NOMO-1 (cell line): ENCODE measurements at regions not wholly inside any gene's neighbourhood (a gene's known extent, or its start where the extent isn't known, plus 50 kb on each side); places are given as distances from the start of the nearest gene placed in this dataset.

ENCODE experiments used
- DNase-seq, 2 experiments: peaks; one replicate each; lab custom pipeline; 2025; ENCODE audit not compliant: unreplicated experiment in 2 of 2; lab: John Stamatoyannopoulos, UW

DNA sequence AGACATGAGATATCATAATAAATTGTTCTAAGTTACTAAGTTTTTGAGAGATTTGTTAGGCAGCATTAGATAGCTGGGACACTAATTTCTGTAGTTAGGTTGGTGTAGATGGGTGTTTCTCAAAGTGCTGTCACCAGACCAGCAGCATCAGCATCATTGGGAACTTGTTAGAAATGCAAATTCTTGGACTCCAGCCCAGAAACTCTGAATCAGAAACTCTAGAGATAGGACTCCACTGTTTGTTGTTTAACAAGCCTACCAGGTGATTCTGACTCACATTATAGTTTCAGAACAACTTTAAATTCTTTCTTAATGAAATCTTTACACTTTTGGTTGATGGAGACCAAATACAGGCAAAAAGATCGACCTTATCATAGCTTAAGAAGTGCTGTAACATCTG lies 173.7 kb downstream of the PABPC4L start:
- DNase-seq: no peak

- DNase-seq: no peak
These were observed 177.3 kb downstream of the PABPC4L start for GRCh38 chr4:134024251-134024650.

- DNase-seq: no peak
These were observed 181.9 kb downstream of the PABPC4L start for GRCh38 chr4:134019657-134020056.

DNA sequence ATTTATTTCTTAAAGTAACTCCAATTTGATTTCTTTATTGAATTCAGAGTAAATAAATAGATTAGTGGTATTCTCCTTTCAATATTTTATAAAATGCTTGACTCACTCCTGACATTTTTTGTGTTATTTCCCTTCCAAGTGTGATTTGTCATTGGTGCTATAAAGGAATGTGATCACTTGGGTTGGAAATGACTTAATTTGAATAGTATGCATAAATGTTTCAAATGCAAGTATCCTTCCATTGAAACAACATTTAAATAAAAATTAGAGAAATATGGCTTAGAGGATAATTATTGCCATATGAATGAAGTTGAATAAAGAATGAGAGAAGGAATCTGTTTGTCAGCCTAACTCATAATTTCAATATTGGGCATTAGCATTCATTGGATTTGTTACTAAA lies 182.7 kb downstream of the PABPC4L start:
- no peak for DNase-seq

- no peak for DNase-seq
These were observed 200.5 kb downstream of the PABPC4L start for GRCh38 chr4:134001057-134001456.

GRCh38 chr4:133997436-133997835 lies 204.2 kb downstream of the PABPC4L start:
- DNase-seq: no peak

- no peak for DNase-seq
These were observed 205.0 kb downstream of the PABPC4L start for GRCh38 chr4:133996431-133997121.

GRCh38 chr4:133995243-133995960 lies 206.2 kb downstream of the PABPC4L start:
- no peak for DNase-seq

DNA sequence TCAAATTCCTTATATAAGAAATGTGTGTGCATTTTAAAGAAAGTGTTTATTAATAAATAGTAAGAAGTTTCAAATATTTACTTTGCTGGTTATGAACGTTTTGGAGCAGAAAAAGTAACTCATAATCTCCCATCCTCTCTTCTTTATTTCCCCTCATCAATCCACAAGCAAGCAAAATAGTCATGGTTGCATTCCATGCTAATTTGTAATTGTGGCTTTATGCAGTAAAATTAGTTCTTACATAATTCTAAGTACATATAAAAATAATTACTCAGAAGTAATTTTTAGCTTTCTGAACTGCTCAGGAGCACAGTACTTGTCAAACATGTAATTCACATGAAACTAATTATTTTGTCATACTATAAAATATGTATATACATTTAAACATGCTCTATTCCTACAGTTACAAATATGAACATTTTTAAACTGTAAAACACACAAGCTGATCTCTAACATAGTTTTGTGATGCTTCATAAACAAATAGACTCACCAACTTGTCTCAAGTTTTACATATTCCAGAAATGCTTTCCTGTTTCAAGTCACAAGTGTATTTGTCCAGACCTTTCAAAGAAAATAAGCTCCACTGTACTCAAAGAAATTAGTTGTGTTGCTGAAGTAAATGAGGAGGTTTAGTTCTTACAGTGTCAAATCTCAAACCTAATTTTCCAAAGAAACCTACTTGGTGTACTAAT lies 218.9 kb downstream of the PABPC4L start:
- DNase-seq: no peak

DNA sequence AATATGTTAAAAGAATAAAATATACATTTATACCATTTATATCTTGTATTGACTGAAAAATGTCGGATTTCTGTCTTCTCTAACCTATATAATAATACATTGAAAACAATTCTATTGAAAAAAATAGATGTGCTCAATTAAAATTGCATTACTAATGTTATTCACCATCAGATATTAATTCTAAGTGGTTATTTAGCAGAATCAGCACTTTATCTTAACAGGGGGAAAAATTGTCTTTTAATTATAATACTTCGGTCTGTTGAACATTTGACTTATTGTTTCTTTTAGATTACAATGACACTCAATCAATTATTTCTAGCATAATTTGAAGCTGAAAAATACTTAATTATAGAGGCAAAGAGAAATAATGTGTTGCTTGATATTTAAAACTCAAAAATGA lies 220.3 kb downstream of the PABPC4L start:
- DNase-seq: no peak

DNA sequence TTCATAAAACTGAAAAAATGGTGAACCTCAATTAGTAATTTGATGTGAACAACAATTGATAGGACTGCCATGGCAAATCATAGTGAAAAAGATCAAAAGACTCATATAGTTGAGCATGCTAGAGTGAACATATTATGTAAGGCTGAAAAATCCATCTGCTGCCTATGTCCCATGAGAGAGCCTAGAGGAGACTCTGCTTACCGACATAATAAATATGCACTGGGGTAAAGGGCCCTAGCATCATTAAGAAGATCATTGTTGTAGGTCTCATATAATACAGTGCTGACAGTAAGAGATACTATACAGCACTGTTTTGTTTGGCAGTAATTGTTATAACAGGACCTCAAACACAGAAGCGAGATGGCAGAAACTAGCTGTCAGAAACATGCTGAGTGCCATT lies 229.0 kb downstream of the PABPC4L start:
- no peak for DNase-seq

DNA sequence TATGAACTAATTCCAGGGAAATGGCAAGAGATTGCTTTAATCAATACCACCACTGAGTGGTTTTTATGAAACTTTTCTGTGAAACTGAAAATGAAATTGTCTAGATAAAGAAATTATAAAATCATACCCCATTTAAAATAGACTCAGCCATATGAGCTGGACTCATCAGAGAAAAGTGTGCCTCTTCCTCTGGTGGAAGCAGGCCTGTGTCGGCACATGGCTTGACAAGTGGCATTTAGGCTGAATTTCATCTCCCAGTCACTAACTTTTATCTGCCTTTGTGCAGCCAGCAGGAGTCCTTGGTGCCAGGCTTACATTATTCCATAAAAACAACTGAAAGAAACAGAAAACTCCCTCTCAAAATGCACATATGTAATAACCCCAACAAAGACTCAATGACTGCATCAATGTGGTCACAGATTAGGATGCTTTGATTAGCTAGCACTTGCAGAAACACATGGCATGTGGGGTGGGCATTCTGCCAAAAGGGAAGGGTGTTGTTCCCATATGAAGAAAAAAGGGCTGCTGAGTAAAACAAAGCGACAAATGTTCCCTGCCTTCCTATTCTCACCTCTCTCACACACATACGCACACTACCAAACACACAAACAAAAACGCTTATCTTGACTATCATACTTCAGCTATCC lies 232.3 kb downstream of the PABPC4L start:
- DNase-seq: no peak

DNA sequence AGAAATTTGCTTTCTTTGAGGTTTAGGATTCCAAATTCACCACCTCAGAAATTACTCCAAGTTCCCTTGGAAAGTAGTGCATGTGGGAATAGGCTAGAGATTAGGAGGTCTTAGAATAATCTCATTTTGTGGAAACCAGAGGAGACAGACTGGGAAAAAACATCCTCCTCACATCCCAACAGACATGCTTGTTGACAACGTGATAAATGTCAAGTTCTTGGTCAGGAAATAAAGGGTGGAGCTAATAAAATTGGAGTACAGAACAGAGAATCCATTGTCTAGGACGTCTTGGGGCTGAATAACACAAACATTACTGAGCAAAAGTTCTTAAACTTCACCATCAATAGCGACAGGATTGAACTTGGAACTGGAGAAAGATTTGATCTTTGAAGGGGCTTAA lies 233.4 kb downstream of the PABPC4L start:
- DNase-seq: no peak

GRCh38 chr4:133960975-133961374 lies 240.6 kb downstream of the PABPC4L start:
- DNase-seq: no peak

- no peak for DNase-seq
These were observed 258.5 kb downstream of the PABPC4L start for GRCh38 chr4:133943081-133943480.

DNA sequence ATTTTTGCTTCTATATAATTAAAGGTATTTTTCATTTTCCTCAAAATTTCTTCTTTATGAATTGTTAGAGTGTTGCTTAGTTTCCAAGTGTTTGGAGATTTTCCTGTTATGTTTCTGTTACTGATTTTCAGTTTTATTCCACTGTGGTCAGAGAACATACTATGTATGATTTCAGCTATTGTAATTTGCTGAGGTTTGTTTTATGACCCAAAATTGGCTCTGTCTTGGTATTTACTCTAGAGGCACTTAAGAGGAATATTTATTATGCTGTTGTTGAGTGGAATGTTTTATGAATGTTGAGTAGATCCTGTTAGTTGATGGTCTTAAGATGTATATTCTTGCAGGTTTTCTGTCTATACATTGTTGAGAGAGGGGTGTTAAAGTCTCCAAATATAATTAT lies 263.5 kb downstream of the PABPC4L start:
- DNase-seq: no peak

- no peak for DNase-seq
These were observed 271.9 kb downstream of the PABPC4L start for GRCh38 chr4:133929531-133930239.

DNA sequence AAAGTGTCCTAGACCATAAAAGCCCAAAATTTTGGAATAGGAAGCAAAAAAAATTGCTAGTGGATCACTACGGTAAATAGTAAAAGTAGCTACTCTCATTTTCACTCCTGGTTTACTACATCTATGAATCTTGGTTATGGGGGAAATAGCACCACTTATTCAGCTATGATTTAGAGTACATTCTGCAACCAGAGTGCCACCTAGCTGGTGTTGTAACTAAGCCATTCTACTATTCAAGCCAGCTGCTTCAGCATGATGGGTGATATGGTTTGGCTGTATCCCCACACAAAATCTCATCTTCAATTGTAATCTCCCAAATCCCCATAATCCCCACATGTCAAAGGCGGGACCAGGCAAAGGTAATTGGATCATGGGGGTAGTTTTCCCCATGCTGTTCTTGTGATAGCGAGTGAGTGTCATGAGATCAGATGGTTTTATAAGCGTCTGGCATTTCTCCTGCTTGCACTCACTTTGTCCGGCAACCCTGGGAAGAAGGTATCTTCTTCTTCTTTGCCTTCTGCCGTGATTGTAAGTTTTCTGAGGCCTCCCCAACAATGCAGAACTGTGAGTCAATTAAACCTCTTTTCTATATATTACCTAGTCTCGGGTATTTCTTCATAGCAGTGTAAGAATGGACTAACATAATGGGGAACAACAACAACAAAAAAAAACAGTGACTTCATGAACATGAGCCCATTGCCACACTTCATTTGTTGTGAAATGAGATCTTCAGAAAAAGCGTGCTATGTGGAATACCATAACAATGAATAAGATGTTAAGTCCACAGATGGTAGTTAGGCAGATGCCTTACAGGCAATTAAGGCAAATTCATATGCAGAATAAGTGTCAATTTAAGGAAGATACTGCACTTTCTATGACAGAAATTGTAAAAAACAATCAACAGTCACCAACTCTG lies 280.1 kb downstream of the PABPC4L start:
- no peak for DNase-seq

GRCh38 chr4:133920236-133920635 lies 281.4 kb downstream of the PABPC4L start:
- no peak for DNase-seq

GRCh38 chr4:133910165-133910564 lies 291.4 kb downstream of the PABPC4L start:
- no peak for DNase-seq
